ENCODE measurements at regions not wholly inside any gene's neighbourhood (a gene's known extent, or its start where the extent isn't known, plus 50 kb on each side); places are given as distances from the start of the nearest gene placed in this dataset.

GRCh38 chr7:114086914-114087652 lies 168.3 kb upstream of the PPP1R3A start (continued):
- TF ChIP-seq ZBTB33 (IDR thresholded peaks at IDR 0.05; ENCODE audit: extremely low read depth, insufficient replicate concordance, low read length): no peak
- no peak for TF ChIP-seq REST (IDR thresholded peaks at IDR 0.05; ENCODE audit: low read depth)
- TF ChIP-seq FOSL1 (IDR thresholded peaks at IDR 0.05; ENCODE audit: low read depth): no peak

- peak overlapping the region; percentile 99 for H3K4me2 ChIP-seq (ENCODE audit: low read length)
- intact Hi-C loops (cut with micrococcal nuclease): loop anchor here (1.0 to 10.0 kb wide), 2 partner anchors 319 to 1588 kb away; no protein-coding TSS in a partner anchor
- peak overlapping the region; percentile 92 for H2AFZ ChIP-seq (ENCODE audit: low read depth, low read length, poor library complexity, severe bottlenecking)
- peak overlapping the region; percentile 59 to 80 for H3K4me3 ChIP-seq (replicated peaks in 1 of 2; ENCODE audit: low read depth in 1 of 2, low read length in 2 of 2)
- H3K27me3 ChIP-seq (ENCODE audit: insufficient read depth, low read length): no peaks in the 10 kb centered on the region
- H3K9me2 ChIP-seq (ENCODE audit: insufficient read depth): no peaks in the 10 kb centered on the region
- POLR2A ChIA-PET: interaction anchor here (0.7 kb wide), 1 partner anchor 1764 kb away, joined by 3 read pairs; no protein-coding TSS in a partner anchor
- no peaks in the 10 kb centered on the region for H3K79me2 ChIP-seq (ENCODE audit: insufficient read depth, low read length)
- no peak for DNase-seq (ENCODE audit: low read depth, low spot score)
- no TSS peak for BruUV-seq (replicated peaks)
- H3K27ac ChIP-seq (ENCODE audit: low read depth, low read length): peak overlapping the region; percentile 17; the same call in 1 of the 2 replicates
- no peaks in the 10 kb centered on the region for H3K36me3 ChIP-seq (ENCODE audit: control insufficient read depth in 1 of 2, insufficient read depth in 2 of 2, low read length in 2 of 2)
- peak; percentile 55 for ATAC-seq
- TF ChIP-seq MAX (IDR thresholded peaks at IDR 0.05) (no peak), YY1 (IDR thresholded peaks at IDR 0.05; ENCODE audit: extremely low read depth, insufficient replicate concordance, low read depth, low read length) (no peak), FOSL1 (IDR thresholded peaks at IDR 0.05; ENCODE audit: low read depth) (no peak), POLR2AphosphoS5 (IDR thresholded peaks at IDR 0.05; ENCODE audit: low read depth, low read length) (no peak), CTCF (IDR thresholded peaks at IDR 0.05 in 2 of 3, conservative IDR thresholded peaks at IDR 0.05 in 1 of 3; ENCODE audit: borderline replicate concordance in 1 of 3, insufficient read depth in 1 of 3, low read depth in 2 of 3, low read length in 2 of 3) (no peak), TCF7L2 (IDR thresholded peaks at IDR 0.05; ENCODE audit: borderline replicate concordance, extremely low read depth, insufficient read depth, insufficient read length) (no peak), CEBPB (IDR thresholded peaks at IDR 0.05; ENCODE audit: low read depth) (no peak), ZBTB33 (IDR thresholded peaks at IDR 0.05; ENCODE audit: extremely low read depth, insufficient replicate concordance, low read length) (no peak), CBX3 (IDR thresholded peaks at IDR 0.05; ENCODE audit: low read depth) (no peak), SRF (IDR thresholded peaks at IDR 0.05; ENCODE audit: low read depth) (no peak), EGR1 (IDR thresholded peaks at IDR 0.05; ENCODE audit: low read depth) (no peak)
- CTCF ChIA-PET: no interaction called here
- peak overlapping the region; percentile 58 for H3K9ac ChIP-seq (ENCODE audit: low read length)
- H3K9me3 ChIP-seq (ENCODE audit: control insufficient read depth in 1 of 2, insufficient read depth in 1 of 2, low read depth in 1 of 2, low read length in 2 of 2): no peaks in the 10 kb centered on the region
- H3K4me1 ChIP-seq (ENCODE audit: control insufficient read depth in 1 of 2, insufficient read depth in 2 of 2, low read length in 2 of 2): peaks cover 4 to 27% of the 10 kb centered on the region in 2 experiments; a peak in 3 of 4 replicates
- RAD21 ChIA-PET (ENCODE audit: low non-redundant PET in 1 of 2, low total read pairs in 2 of 2, uncharacterized antibody in 2 of 2, unreplicated experiment in 2 of 2): interaction anchor here in 1 of 2 experiments (0.7 kb wide), 1 partner anchor 1621 kb away, joined by 3 read pairs; no protein-coding TSS in a partner anchor
- H4K20me1 ChIP-seq (ENCODE audit: insufficient read depth): no peaks in the 10 kb centered on the region
Measured at GRCh38 chr7:114086537-114086913, 167.7 kb upstream of the PPP1R3A start.

All from HCT116 (cell line).